ENCODE measurements at regions not wholly inside any gene's neighbourhood (a gene's known extent, or its start where the extent isn't known, plus 50 kb on each side); places are given as distances from the start of the nearest gene placed in this dataset.

DNA sequence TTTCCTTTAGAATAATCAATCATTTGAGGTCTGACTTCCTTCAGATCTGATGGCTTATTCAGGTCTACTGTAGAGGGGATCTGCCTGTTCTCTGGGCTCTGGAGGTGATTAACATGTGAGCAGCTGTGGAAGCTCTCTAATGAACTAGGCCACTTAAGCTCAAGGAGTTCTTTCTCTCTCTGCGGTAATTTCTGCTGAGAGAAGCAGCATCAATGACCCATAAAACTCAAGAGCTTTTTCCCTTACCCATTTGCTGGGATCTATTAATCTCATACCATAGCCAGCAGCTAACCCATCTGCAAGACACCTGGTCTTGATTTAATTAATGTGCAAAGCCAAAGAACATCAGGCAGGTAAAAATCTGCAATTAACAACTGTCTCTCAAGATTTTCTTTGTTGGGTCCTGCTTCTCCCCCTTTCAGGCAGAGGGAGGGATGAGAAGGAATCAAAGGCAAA is 73.2 kb upstream of the DLG1 start:
- intact Hi-C loops (cut with micrococcal nuclease), result no loop called here
- ATAC-seq, result no peak
- H3K9me3 Mint-ChIP-seq, result no peaks in the 10 kb centered on the region

DNA sequence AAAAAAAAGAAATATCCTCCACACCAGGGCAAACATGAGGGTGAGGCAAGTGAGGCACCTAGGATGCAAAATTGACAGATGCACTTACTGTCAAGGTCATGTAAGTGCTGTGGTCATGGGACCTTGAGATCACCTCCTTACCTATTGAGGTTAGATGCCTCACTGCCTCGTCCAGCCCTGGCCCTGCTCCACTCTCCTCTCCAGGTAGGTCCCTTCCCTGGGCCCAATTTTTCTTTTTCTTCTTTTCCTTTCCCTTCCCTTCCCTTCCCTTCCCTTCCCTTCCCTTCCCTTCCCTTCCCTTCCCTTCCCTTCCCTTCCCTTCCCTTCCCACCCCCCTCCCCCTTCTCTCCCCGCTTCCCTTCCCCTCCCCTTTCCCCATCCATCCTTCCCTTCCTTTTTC is 71.1 kb upstream of the DLG1 start:
- Mint-ChIP-seq H3K27ac (no peak overlapping the region), H3K36me3 (no peaks in the 10 kb centered on the region), H3K4me1 (no peaks in the 10 kb centered on the region), H3K9me3 (no peaks in the 10 kb centered on the region), H3K4me3 (no peak overlapping the region), H3K27me3 (peaks cover 0 to 30% (median 7%) of the 10 kb centered on the region in 5 donors)
- intact Hi-C loops (cut with micrococcal nuclease), result no loop called here
- Histone ChIP-seq H3K9me3 (ENCODE audit: control insufficient read depth in 2 of 3, low read length in 3 of 3) (no peaks in the 10 kb centered on the region), H3K4me1 (ENCODE audit: control insufficient read depth in 2 of 2, insufficient read depth in 2 of 2, low read length in 2 of 2) (no peaks in the 10 kb centered on the region), H3K27ac (ENCODE audit: low read depth, low read length) (no peak overlapping the region), H3K36me3 (ENCODE audit: control insufficient read depth in 2 of 3, insufficient read depth in 3 of 3, low read length in 3 of 3) (no peaks in the 10 kb centered on the region), H3K4me3 (ENCODE audit: low read length) (no peak overlapping the region), H3K27me3 (ENCODE audit: control insufficient read depth in 2 of 2, insufficient read depth in 2 of 2, low read length in 2 of 2) (peaks cover 0 to 4% of the 10 kb centered on the region in 2 donors)
- ChIA-PET CTCF (no interaction called here), POLR2A (no interaction called here)
- no peak for ATAC-seq
- no peak for DNase-seq

More for the DNA sequence above, 73.2 kb upstream of the DLG1 start:
- DNase-seq, result no peak
- no peaks in the 10 kb centered on the region for H3K9me3 ChIP-seq (ENCODE audit: control insufficient read depth in 2 of 3, low read length in 3 of 3)
- peaks cover 0 to 28% (median 4%) of the 10 kb centered on the region in 5 donors for H3K27me3 Mint-ChIP-seq
- ChIA-PET POLR2A (no interaction called here), CTCF (no interaction called here)
- no peaks in the 10 kb centered on the region for H3K4me1 ChIP-seq (ENCODE audit: control insufficient read depth in 2 of 2, insufficient read depth in 2 of 2, low read length in 2 of 2)
- no peaks in the 10 kb centered on the region for H3K36me3 Mint-ChIP-seq
- no peak overlapping the region for H3K4me3 ChIP-seq (ENCODE audit: low read length)
- no peaks in the 10 kb centered on the region for H3K4me1 Mint-ChIP-seq
- no peak overlapping the region for H3K27ac Mint-ChIP-seq
- H3K36me3 ChIP-seq (ENCODE audit: control insufficient read depth in 2 of 3, insufficient read depth in 3 of 3, low read length in 3 of 3), result no peaks in the 10 kb centered on the region
- H3K4me3 Mint-ChIP-seq, result no peak overlapping the region
- H3K27me3 ChIP-seq (ENCODE audit: control insufficient read depth in 2 of 2, insufficient read depth in 2 of 2, low read length in 2 of 2), result peaks cover 0 to under 1% of the 10 kb centered on the region in 2 donors
- no peak overlapping the region for H3K27ac ChIP-seq (ENCODE audit: low read depth, low read length)

- H3K36me3 Mint-ChIP-seq, result no peaks in the 10 kb centered on the region
- Histone ChIP-seq H3K27ac (ENCODE audit: low read depth, low read length) (no peak overlapping the region), H3K36me3 (ENCODE audit: control insufficient read depth in 2 of 3, insufficient read depth in 3 of 3, low read length in 3 of 3) (no peaks in the 10 kb centered on the region), H3K9me3 (ENCODE audit: control insufficient read depth in 2 of 3, low read length in 3 of 3) (no peaks in the 10 kb centered on the region), H3K27me3 (ENCODE audit: control insufficient read depth in 2 of 2, insufficient read depth in 2 of 2, low read length in 2 of 2) (peaks cover 0 to 4% of the 10 kb centered on the region in 2 donors), H3K4me3 (ENCODE audit: low read length) (no peak overlapping the region), H3K4me1 (ENCODE audit: control insufficient read depth in 2 of 2, insufficient read depth in 2 of 2, low read length in 2 of 2) (no peaks in the 10 kb centered on the region)
- ChIA-PET POLR2A (no interaction called here), CTCF (interaction anchor here (1.2 kb wide), 1 partner anchor 16 kb away, joined by 3 read pairs; no protein-coding TSS in a partner anchor)
- no peak overlapping the region for H3K4me3 Mint-ChIP-seq
- no peaks in the 10 kb centered on the region for H3K9me3 Mint-ChIP-seq
- DNase-seq (no peak), ATAC-seq (no peak)
- H3K27me3 Mint-ChIP-seq, result peaks cover 0 to 30% (median 7%) of the 10 kb centered on the region in 5 donors
- intact Hi-C loops (cut with micrococcal nuclease), result no loop called here
- no peaks in the 10 kb centered on the region for H3K4me1 Mint-ChIP-seq
- H3K27ac Mint-ChIP-seq, result peak overlapping the region in 1 of 9 donors; percentile 63
Observed at GRCh38 chr3:197368821-197369220, 70.4 kb upstream of the DLG1 start.

GRCh38 chr3:197368330-197368729 is 69.9 kb upstream of the DLG1 start:
- intact Hi-C loops (cut with micrococcal nuclease), result no loop called here
- Histone ChIP-seq H3K27me3 (ENCODE audit: control insufficient read depth in 2 of 2, insufficient read depth in 2 of 2, low read length in 2 of 2) (peaks cover 0 to 4% of the 10 kb centered on the region in 2 donors), H3K4me3 (ENCODE audit: low read length) (no peak overlapping the region), H3K9me3 (ENCODE audit: control insufficient read depth in 2 of 3, low read length in 3 of 3) (no peaks in the 10 kb centered on the region), H3K27ac (ENCODE audit: low read depth, low read length) (no peak overlapping the region), H3K4me1 (ENCODE audit: control insufficient read depth in 2 of 2, insufficient read depth in 2 of 2, low read length in 2 of 2) (no peaks in the 10 kb centered on the region), H3K36me3 (ENCODE audit: control insufficient read depth in 2 of 3, insufficient read depth in 3 of 3, low read length in 3 of 3) (no peaks in the 10 kb centered on the region)
- ATAC-seq (no peak), DNase-seq (no peak)
- H3K27ac Mint-ChIP-seq, result no peak overlapping the region
- H3K4me1 Mint-ChIP-seq, result no peaks in the 10 kb centered on the region
- H3K9me3 Mint-ChIP-seq, result no peaks in the 10 kb centered on the region
- no peak overlapping the region for H3K4me3 Mint-ChIP-seq
- peaks cover 0 to 25% (median 7%) of the 10 kb centered on the region in 5 donors for H3K27me3 Mint-ChIP-seq
- ChIA-PET CTCF (interaction anchor here (1.2 kb wide), 1 partner anchor 15 kb away, joined by 3 read pairs; no protein-coding TSS in a partner anchor), POLR2A (no interaction called here)
- H3K36me3 Mint-ChIP-seq, result no peaks in the 10 kb centered on the region

- peaks cover 0 to 4% of the 10 kb centered on the region in 2 donors for H3K27me3 ChIP-seq (ENCODE audit: control insufficient read depth in 2 of 2, insufficient read depth in 2 of 2, low read length in 2 of 2)
- intact Hi-C loops (cut with micrococcal nuclease), result no loop called here
- no peak overlapping the region for H3K4me3 Mint-ChIP-seq
- POLR2A ChIA-PET, result no interaction called here
- DNase-seq, result no peak
- no peaks in the 10 kb centered on the region for H3K9me3 ChIP-seq (ENCODE audit: control insufficient read depth in 2 of 3, low read length in 3 of 3)
- CTCF ChIA-PET, result interaction anchor here (0.6 kb wide), 1 partner anchor 34 kb away, joined by 4 read pairs; no protein-coding TSS in a partner anchor
- no peak overlapping the region for H3K27ac Mint-ChIP-seq
- no peak overlapping the region for H3K4me3 ChIP-seq (ENCODE audit: low read length)
- ATAC-seq, result no peak
- peaks cover 0 to 22% (median 7%) of the 10 kb centered on the region in 5 donors for H3K27me3 Mint-ChIP-seq
- H3K36me3 Mint-ChIP-seq, result peaks cover 0 to 5% (median 2%) of the 10 kb centered on the region in 5 donors
- no peaks in the 10 kb centered on the region for H3K4me1 ChIP-seq (ENCODE audit: control insufficient read depth in 2 of 2, insufficient read depth in 2 of 2, low read length in 2 of 2)
- no peak overlapping the region for H3K27ac ChIP-seq (ENCODE audit: low read depth, low read length)
- H3K9me3 Mint-ChIP-seq, result peaks cover 0 to 5% (median 0%) of the 10 kb centered on the region in 11 donors
- H3K36me3 ChIP-seq (ENCODE audit: control insufficient read depth in 2 of 3, insufficient read depth in 3 of 3, low read length in 3 of 3), result no peaks in the 10 kb centered on the region
- H3K4me1 Mint-ChIP-seq, result no peaks in the 10 kb centered on the region
Observed at GRCh38 chr3:197367081-197367780, 68.8 kb upstream of the DLG1 start.

DNA sequence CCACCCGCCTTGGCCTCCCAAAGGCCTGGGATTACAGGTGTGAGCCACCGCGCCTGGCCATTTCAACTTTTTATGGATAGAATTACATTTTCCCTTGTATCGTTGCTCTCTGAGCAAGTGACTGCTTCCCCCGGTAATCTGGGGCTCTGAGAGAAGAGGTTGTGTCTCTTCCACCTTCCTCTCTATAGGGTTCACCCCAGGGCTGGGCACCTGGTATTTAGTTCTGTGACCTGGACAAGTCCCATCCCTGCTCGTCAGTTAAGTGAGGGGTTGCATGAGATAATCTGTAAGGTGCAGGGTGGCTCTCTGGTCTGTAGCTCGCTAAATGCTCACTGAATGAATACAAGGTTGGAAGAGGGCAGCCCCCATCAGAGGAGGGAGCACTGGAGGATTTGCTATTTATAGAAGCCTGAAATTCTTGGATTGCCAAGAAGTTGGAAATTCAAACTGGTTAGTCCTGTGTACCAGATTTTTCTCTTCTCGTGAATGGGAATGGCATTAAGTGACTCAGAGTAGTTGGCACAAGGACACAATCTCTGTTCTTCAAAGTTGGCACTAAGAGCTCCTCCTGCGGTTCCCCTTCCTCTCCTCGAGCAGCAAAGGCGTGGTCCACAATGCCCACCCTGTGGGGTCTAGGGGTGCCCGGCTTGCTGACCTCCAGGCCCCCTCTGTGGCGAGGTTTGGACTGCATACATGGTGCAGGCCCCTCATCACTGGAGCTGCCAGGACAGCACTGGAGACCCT is 68.1 kb upstream of the DLG1 start:
- peaks cover 0 to 13% (median under 1%) of the 10 kb centered on the region in 11 donors for H3K9me3 Mint-ChIP-seq
- peaks cover 0 to under 1% (median 0%) of the 10 kb centered on the region in 3 experiments for H3K9me3 ChIP-seq (ENCODE audit: control insufficient read depth in 2 of 3, low read length in 3 of 3)
- H3K4me3 ChIP-seq (ENCODE audit: low read length), result no peak overlapping the region
- CTCF ChIA-PET, result interaction anchor here (0.6 kb wide), 1 partner anchor 34 kb away, joined by 4 read pairs; no protein-coding TSS in a partner anchor
- H3K27ac Mint-ChIP-seq, result peak overlapping the region in 1 of 9 donors; percentile 78
- H3K36me3 Mint-ChIP-seq, result peaks cover 0 to 5% (median 2%) of the 10 kb centered on the region in 5 donors
- peaks cover 0 to 20% (median 7%) of the 10 kb centered on the region in 5 donors for H3K27me3 Mint-ChIP-seq
- H3K4me1 ChIP-seq (ENCODE audit: control insufficient read depth in 2 of 2, insufficient read depth in 2 of 2, low read length in 2 of 2), result no peaks in the 10 kb centered on the region
- H3K4me1 Mint-ChIP-seq, result no peaks in the 10 kb centered on the region
- H3K4me3 Mint-ChIP-seq, result no peak overlapping the region
- POLR2A ChIA-PET, result no interaction called here
- no peak for ATAC-seq
- no peaks in the 10 kb centered on the region for H3K36me3 ChIP-seq (ENCODE audit: control insufficient read depth in 2 of 3, insufficient read depth in 3 of 3, low read length in 3 of 3)
- DNase-seq, result no peak
- H3K27me3 ChIP-seq (ENCODE audit: control insufficient read depth in 2 of 2, insufficient read depth in 2 of 2, low read length in 2 of 2), result peaks cover 0 to 4% of the 10 kb centered on the region in 2 donors
- H3K27ac ChIP-seq (ENCODE audit: low read depth, low read length), result no peak overlapping the region
- intact Hi-C loops (cut with micrococcal nuclease), result no loop called here
